HG03565 (cell line): ENCODE measurements at regions not wholly inside any gene's neighbourhood (a gene's known extent, or its start where the extent isn't known, plus 50 kb on each side); places are given as distances from the start of the nearest gene placed in this dataset.

ENCODE experiments used
- ATAC-seq: cut with Tn5 transposase; IDR thresholded peaks from one replicate; pipeline ENCODE4 v1.9.1; 2021; ENCODE audit warnings: mild to moderate bottlenecking, moderate library complexity; ENCODE audit not compliant: unreplicated experiment

- peak; percentile 47 for ATAC-seq
Measured at GRCh38 chr2:59713577-59713976, 839.9 kb downstream of the BCL11A start.

DNA sequence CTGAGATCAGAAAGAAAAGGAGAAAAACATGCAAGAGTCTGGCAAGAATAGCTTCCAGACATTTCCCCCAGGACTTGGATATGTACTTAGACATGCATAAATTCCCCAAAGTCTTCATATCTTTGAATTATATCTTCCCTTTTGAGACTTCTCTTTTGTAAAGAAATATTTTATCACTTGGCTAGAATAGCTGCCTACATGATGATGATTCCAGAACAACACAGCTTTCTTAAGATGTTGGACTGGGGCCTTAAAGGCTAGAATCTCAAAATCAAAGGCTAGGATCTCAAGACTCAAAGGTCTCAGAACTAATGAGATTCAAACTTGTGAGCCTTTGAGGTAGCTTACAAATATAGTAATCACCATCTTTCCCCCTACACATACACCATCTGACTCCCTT is 842.3 kb downstream of the BCL11A start:
- ATAC-seq, result no peak

DNA sequence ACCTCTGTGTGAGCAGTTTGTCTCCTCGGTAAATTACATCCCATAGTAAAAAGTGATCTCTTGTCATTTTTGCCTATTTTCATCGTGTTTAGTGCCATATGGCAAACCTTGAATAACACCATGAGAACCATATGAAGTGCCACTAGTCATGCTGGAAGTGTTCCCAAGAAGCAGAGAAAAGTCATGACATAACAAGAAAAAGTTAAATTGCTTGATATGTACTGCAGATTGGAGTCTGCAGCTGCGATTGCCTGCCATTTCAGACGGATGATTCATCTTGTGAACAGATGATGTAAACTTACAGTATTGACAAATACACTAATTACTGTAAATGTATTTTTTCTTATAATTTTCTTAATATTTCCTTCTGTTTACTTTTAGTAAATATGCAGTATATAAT is 846.7 kb downstream of the BCL11A start:
- no peak for ATAC-seq

- ATAC-seq, result no peak
Measured at GRCh38 chr2:59703796-59704195, 849.7 kb downstream of the BCL11A start.

DNA sequence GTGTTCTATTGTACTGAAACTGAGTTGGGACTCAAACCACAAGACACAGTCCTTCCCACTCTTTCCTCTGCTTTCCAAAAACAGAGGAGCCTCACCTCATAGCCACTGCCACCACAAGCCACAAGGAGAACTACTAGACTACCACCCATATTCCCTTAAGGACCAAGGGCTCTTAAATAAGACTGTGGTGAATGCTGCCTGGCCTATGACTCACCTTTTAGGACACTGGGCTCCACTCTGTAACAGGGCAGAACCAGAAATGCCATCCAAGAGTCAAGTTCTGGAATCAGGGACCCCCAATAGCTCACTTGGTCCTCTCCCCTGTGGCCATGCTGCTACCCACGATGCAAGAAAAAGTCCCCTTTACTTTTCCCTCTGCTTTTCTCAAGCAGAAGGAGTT is 851.4 kb downstream of the BCL11A start:
- ATAC-seq, result no peak

- no peak for ATAC-seq
Measured at GRCh38 chr2:59701271-59701994, 852.0 kb downstream of the BCL11A start.

- ATAC-seq, result no peak
Measured at GRCh38 chr2:59694176-59694575, 859.3 kb downstream of the BCL11A start.

DNA sequence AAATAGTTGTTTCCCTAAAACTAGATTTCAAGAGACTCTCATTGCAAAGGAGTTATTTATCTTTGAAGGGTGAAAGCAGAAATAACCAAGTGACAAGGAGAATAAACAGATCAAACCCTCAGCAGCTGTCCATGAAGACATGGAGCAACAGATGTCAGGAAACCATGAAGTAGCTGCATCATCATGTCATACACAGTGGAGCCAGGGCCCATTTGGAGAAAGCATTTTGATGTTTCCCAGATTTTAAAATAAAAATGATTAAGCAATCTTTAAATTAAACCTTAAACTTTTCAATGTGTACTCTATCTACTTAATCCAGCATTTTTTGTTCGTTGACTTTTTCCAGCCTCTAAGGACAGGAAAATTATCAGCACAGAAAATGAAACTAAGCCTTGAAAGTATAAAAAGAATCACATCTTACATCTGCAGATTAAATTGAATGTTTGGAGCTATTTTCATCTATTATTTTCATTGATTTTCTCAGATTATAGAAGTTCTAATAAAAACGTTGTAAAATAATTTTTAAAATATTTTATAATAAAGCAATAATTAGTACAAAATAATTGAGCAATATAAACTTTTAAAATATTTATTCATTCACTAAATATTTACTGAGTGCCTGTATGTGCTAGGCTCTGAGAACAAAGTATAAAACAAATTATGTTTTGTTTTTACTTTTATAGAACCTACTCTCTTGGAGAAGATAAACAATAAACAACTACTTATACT is 860.1 kb downstream of the BCL11A start:
- ATAC-seq, result no peak

- no peak for ATAC-seq
Measured at GRCh38 chr2:59691518-59692190, 861.8 kb downstream of the BCL11A start.

GRCh38 chr2:59690849-59691248 is 862.6 kb downstream of the BCL11A start:
- no peak for ATAC-seq

DNA sequence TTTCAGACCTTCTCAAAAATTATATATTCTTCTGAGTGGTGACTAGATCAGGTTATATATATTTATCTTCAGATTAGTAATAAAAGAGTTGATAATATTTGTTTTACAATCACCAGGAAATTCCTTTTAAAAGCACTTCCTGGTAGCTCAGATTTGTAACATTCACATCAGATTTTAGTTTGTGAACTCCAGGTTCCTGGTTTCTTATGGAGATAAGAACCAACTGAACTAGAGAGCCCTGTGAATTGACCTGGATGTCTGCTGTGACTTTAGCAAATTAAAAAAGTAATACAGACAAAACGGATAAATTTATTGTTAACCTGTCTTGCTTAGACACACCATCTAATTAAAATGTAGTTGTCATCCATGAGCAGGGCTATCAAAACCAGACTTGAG is 868.7 kb downstream of the BCL11A start:
- ATAC-seq, result no peak

- ATAC-seq, result no peak
Measured at GRCh38 chr2:59684116-59684770, 869.2 kb downstream of the BCL11A start.

DNA sequence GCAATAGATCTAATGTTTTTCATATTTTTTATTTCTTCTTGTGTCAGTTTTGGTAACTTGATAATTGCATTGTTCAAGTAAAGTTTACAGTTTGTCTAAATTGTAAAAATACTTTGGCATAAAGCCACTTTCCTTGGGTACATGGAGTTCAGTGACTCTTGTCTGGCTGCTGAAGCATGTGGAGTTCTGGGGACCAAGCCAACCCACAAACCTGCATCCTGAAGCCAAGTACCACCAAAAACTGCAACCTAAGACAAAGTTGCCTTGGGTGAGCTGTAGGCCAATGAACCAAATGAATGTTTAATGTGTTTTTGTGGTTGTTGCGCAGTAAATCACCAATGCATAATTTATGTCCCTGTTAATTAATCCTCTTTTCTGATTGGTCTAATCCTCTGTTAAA is 872.6 kb downstream of the BCL11A start:
- ATAC-seq, result no peak

- no peak for ATAC-seq
Measured at GRCh38 chr2:59677158-59677557, 876.3 kb downstream of the BCL11A start.

- ATAC-seq, result no peak
Measured at GRCh38 chr2:59674100-59674499, 879.4 kb downstream of the BCL11A start.

DNA sequence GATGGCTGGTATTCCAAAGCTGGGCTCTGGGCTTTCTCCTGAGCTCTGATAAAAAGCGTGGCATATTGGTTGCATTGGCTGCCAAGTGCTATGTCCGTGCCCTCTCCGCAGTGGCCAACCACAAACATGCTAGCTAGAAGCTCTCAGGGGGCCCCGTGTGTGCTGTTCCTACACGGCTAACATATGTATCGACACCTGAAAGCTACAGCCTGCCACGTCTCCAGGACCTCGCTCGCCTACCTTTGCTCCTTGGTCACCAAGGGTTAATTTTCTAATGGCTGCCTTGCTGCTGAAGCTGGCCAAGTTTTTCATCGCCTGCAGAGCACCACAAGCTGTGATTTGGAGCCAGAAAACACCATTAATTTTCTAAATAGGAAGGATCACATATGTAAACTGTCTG is 888.4 kb downstream of the BCL11A start:
- ATAC-seq, result no peak

GRCh38 chr2:59662127-59662861 is 891.2 kb downstream of the BCL11A start:
- no peak for ATAC-seq

DNA sequence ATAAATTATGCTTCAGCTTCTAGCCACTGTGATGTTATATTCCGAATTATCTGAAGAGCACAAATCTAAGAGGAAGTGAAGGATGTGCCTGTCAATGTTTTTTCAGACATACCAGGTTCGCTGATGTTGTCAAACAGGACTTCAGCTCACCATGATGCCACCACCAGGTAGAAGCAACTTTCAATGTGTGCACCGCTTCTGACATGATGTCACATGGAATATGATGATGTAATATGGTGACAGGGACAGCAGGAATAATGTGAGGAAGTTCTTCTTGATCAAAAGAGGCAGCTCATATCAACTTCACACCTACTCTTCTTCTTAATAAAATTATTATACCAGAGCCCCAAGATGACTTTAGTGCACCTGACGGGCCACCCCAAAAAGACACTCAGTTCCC is 893.2 kb downstream of the BCL11A start:
- ATAC-seq, result no peak

DNA sequence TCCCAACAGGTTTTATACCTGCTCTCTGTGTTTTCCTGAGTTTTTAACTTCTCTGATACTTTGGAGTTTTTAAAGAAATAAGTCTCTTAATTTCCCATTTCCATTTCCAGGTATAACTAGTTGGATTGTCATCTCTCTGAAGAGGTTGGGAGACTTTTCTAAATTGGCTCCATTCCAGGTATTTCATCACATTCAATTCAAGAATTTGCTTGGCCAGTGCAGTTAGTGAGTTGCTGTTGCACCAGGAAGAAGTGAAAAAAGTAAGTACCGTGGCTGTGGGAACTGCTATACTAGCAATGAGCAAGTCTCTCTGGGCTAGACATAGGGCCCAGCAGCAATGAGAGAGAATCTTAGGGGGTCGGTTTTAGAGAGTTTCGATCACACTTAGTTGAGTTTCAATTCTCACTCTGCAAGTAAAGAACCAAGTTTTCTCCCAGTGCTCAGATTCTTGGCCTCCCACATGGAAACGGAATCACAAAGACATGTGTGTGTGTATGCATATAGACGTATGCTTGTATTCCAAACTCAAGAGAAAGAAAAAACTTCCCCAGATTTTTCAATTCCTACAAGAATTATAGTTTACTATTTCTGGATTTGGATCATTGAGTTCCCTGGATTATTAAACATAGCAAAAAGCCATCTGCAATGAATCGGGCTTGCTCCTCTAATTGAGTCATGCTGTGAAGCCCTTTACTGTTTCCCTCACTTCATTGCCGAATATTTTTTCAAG is 894.4 kb downstream of the BCL11A start:
- ATAC-seq, result no peak

DNA sequence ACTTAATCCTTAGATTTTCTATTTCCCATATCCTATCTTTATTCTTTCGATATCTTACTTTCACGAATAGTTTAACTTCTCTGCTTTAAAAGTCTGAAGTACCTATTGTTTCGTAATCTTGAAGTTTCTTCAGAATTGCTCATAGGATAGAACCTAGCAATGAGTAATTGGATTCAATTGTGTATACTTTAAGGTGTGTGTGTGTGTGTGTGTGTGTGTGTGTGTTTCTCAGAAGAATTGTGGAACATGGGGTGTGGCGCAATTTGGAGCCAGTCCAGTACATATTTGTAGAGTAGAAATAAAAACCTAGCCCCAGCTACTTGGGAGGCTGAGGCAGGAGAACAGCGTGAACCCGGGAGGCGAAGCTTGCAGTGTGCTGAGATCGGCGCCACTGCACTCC is 897.6 kb downstream of the BCL11A start:
- ATAC-seq, result no peak
